ENCODE measurements at regions not wholly inside any gene's neighbourhood (a gene's known extent, or its start where the extent isn't known, plus 50 kb on each side); places are given as distances from the start of the nearest gene placed in this dataset.

DNA sequence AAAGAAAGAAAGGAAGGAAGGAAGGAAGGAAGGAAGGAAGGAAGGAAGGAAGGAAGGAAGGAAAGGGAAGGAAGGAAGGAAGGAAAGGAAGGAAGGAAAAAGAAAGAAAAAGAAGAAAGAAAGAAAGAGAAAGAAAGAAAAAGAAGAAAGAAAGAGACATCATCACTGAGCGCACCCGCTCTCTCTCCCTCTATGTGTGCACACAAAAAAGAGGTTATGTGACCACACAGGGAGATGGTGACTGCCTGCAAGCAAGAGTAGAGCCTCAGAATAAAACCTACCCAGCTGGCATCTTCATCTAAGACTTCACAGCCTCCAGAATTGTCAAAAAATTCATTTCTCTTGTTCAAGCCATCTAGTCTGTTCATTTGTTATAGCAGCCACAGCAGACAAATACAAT lies 1307.4 kb upstream of the ACVR2A start:
- Mint-ChIP-seq H3K9me3 (ENCODE audit: insufficient read depth) (no peaks in the 10 kb centered on the region), H3K4me1 (no peaks in the 10 kb centered on the region), H3K27me3 (no peaks in the 10 kb centered on the region), H3K27ac (no peak overlapping the region), H3K4me3 (no peak overlapping the region)
- Histone ChIP-seq H3K36me3 (replicated peaks in 1 of 2; ENCODE audit: control extremely low read depth in 1 of 2, control insufficient read depth in 1 of 2, extremely low read depth in 1 of 2, insufficient read depth in 2 of 2, low read length in 1 of 2) (no peaks in the 10 kb centered on the region), H3K27me3 (replicated peaks in 1 of 4; ENCODE audit: control extremely low read depth in 1 of 4, control insufficient read depth in 3 of 4, insufficient read depth in 4 of 4, low read length in 3 of 4) (no peaks in the 10 kb centered on the region), H3K4me3 (ENCODE audit: control extremely low read depth in 1 of 5, extremely low read depth in 1 of 5, insufficient read depth in 1 of 5, low read depth in 2 of 5, low read length in 4 of 5) (no peak overlapping the region), H4K20me1 (ENCODE audit: control insufficient read depth, insufficient read depth, low read length, poor library complexity, severe bottlenecking) (no peaks in the 10 kb centered on the region), H3K9me3 (ENCODE audit: control extremely low read depth in 1 of 3, control insufficient read depth in 2 of 3, insufficient read depth in 1 of 3, low read length in 2 of 3) (peaks cover 0 to 2% (median 0%) of the 10 kb centered on the region in 3 donors), H3K27ac (ENCODE audit: low read length in 2 of 2) (no peak overlapping the region), H3K79me2 (ENCODE audit: control insufficient read depth, insufficient read depth, low read length) (no peaks in the 10 kb centered on the region), H3K4me2 (replicated peaks; ENCODE audit: low read depth, low read length, poor library complexity, severe bottlenecking) (no peak overlapping the region), H2AFZ (ENCODE audit: insufficient read depth, low read depth, low read length, poor library complexity, severe bottlenecking) (no peak overlapping the region), H3K9ac (ENCODE audit: low read length) (no peak overlapping the region), H3K4me1 (ENCODE audit: control insufficient read depth in 2 of 2, insufficient read depth in 2 of 2, low read length in 2 of 2) (no peaks in the 10 kb centered on the region)
- intact Hi-C loops (cut with micrococcal nuclease) = no loop called here
- no peak for TF ChIP-seq EZH2 (IDR thresholded peaks at IDR 0.05; ENCODE audit: borderline replicate concordance, insufficient read depth, low read depth, low read length, poor library complexity, severe bottlenecking)
- TF ChIP-seq, protein P1, sequence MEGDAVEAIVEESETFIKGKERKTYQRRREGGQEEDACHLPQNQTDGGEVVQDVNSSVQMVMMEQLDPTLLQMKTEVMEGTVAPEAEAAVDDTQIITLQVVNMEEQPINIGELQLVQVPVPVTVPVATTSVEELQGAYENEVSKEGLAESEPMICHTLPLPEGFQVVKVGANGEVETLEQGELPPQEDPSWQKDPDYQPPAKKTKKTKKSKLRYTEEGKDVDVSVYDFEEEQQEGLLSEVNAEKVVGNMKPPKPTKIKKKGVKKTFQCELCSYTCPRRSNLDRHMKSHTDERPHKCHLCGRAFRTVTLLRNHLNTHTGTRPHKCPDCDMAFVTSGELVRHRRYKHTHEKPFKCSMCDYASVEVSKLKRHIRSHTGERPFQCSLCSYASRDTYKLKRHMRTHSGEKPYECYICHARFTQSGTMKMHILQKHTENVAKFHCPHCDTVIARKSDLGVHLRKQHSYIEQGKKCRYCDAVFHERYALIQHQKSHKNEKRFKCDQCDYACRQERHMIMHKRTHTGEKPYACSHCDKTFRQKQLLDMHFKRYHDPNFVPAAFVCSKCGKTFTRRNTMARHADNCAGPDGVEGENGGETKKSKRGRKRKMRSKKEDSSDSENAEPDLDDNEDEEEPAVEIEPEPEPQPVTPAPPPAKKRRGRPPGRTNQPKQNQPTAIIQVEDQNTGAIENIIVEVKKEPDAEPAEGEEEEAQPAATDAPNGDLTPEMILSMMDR (IDR thresholded peaks at IDR 0.05) = no peak
- CTCF ChIA-PET = no interaction called here
- POLR2A ChIA-PET = no interaction called here
- DNase-seq (no peak), ATAC-seq (ENCODE audit: low read depth) (no peak)
- 100% methylated on average over 2 of the region's 2 CpGs for whole genome bisulfite sequencing (ENCODE audit: insufficient coverage)

DNA sequence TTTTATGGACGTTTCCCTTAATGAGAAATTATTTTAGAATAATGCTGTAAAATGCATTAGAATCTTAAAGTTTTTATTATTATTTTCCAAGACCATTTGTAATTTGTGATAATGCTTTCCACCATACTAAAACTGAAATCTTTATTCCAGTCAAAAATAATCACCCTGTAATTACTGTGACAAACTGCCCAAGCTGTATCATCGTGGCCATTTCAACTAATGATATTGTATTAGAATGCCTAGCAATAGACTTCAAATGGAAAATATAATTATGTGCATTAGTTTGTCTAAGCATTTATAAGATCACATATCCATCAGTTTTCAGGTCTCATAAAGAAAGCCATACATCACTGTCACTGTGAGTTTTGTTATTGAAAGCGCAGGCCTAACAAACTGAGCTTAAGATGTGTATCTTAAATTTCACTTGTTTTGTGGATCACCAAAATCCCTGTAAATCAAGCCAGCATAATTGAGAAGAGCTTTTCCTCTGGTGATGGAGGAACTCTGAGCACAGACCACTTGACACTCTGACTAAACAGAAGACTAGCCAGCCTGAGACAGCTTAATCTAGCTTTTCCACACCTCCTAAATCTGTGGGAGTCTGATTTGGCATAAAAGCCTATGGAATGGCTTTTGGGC lies 1312.2 kb upstream of the ACVR2A start:
- no peaks in the 10 kb centered on the region for H3K4me1 Mint-ChIP-seq
- no peaks in the 10 kb centered on the region for H3K27me3 Mint-ChIP-seq
- Histone ChIP-seq H3K4me2 (replicated peaks; ENCODE audit: low read depth, low read length, poor library complexity, severe bottlenecking) (no peak overlapping the region), H3K9ac (ENCODE audit: low read length) (no peak overlapping the region), H4K20me1 (ENCODE audit: control insufficient read depth, insufficient read depth, low read length, poor library complexity, severe bottlenecking) (no peaks in the 10 kb centered on the region), H3K79me2 (ENCODE audit: control insufficient read depth, insufficient read depth, low read length) (no peaks in the 10 kb centered on the region), H3K36me3 (replicated peaks in 1 of 2; ENCODE audit: control extremely low read depth in 1 of 2, control insufficient read depth in 1 of 2, extremely low read depth in 1 of 2, insufficient read depth in 2 of 2, low read length in 1 of 2) (no peaks in the 10 kb centered on the region), H3K27me3 (replicated peaks in 1 of 4; ENCODE audit: control extremely low read depth in 1 of 4, control insufficient read depth in 3 of 4, insufficient read depth in 4 of 4, low read length in 3 of 4) (no peaks in the 10 kb centered on the region), H3K4me3 (ENCODE audit: control extremely low read depth in 1 of 5, extremely low read depth in 1 of 5, insufficient read depth in 1 of 5, low read depth in 2 of 5, low read length in 4 of 5) (no peak overlapping the region), H3K4me1 (ENCODE audit: control insufficient read depth in 2 of 2, insufficient read depth in 2 of 2, low read length in 2 of 2) (no peaks in the 10 kb centered on the region), H3K9me3 (ENCODE audit: control extremely low read depth in 1 of 3, control insufficient read depth in 2 of 3, insufficient read depth in 1 of 3, low read length in 2 of 3) (peaks cover 0 to 2% (median 0%) of the 10 kb centered on the region in 3 donors), H2AFZ (ENCODE audit: insufficient read depth, low read depth, low read length, poor library complexity, severe bottlenecking) (no peak overlapping the region), H3K27ac (ENCODE audit: low read length in 2 of 2) (no peak overlapping the region)
- H3K27ac Mint-ChIP-seq = no peak overlapping the region
- ChIA-PET CTCF (no interaction called here), POLR2A (no interaction called here)
- no peak overlapping the region for H3K4me3 Mint-ChIP-seq
- ATAC-seq (ENCODE audit: low read depth) (no peak), DNase-seq (no peak)
- H3K9me3 Mint-ChIP-seq (ENCODE audit: insufficient read depth) = no peaks in the 10 kb centered on the region
- TF ChIP-seq, protein P1 (IDR thresholded peaks at IDR 0.05) = no peak
- TF ChIP-seq EZH2 (IDR thresholded peaks at IDR 0.05; ENCODE audit: borderline replicate concordance, insufficient read depth, low read depth, low read length, poor library complexity, severe bottlenecking) = no peak
- WGBS (ENCODE audit: insufficient coverage) = no CpG with 5 or more reads among the region's 3 CpGs
- intact Hi-C loops (cut with micrococcal nuclease) = no loop called here
